Fibroblast of lung (primary cell): ENCODE measurements at regions not wholly inside any gene's neighbourhood (a gene's known extent, or its start where the extent isn't known, plus 50 kb on each side); places are given as distances from the start of the nearest gene placed in this dataset.

Experiments
- DNase-seq, 2 donors: peaks; one replicate each; pipeline versions ENCODE4 v3.0.0 to v3.0.0-alpha.2; 2010; ENCODE audit warnings: low read depth in 2 of 2
- H2AFZ ChIP-seq: 2 replicates; pipeline ENCODE4 v1.5.1; 2012; ENCODE audit warnings: low read length, control low read depth, inconsistent platforms
- H3K27ac ChIP-seq: 2 replicates; pipeline ENCODE4 v1.5.1; 2011; ENCODE audit warnings: low read length, control low read depth; ENCODE audit not compliant: insufficient read depth
- H3K27me3 ChIP-seq: 2 replicates; pipeline ENCODE4 v1.5.1; 2011; ENCODE audit warnings: mild to moderate bottlenecking, low read length; ENCODE audit not compliant: control insufficient read depth, insufficient read depth
- H3K36me3 ChIP-seq: 2 replicates; pipeline ENCODE4 v1.5.1; 2011; ENCODE audit warnings: low read length; ENCODE audit not compliant: control insufficient read depth, insufficient read depth
- H3K4me1 ChIP-seq: 2 replicates; pipeline ENCODE4 v1.5.1; 2011; ENCODE audit warnings: low read length; ENCODE audit not compliant: control insufficient read depth, insufficient read depth; ENCODE audit errors: extremely low read depth
- H3K4me2 ChIP-seq: 2 replicates; pipeline ENCODE4 v1.5.1; 2011; ENCODE audit warnings: low read length, control low read depth; ENCODE audit not compliant: insufficient read depth; ENCODE audit errors: extremely low read depth
- H3K4me3 ChIP-seq, 4 experiments: fragments of 200-600 bp in 1 of 4; sonication (generic) in 1 of 4; replicated peaks in 1 of 4; 2 replicates each; pipeline ENCODE4 v1.5.1; 2011 to 2016; ENCODE audit warnings: low read length in 4 of 4, low read depth in 3 of 4, mild to moderate bottlenecking in 3 of 4, control low read depth in 2 of 4, inconsistent platforms in 1 of 4, mixed read lengths in 1 of 4; ENCODE audit not compliant: insufficient read depth in 1 of 4; ENCODE audit errors: control extremely low read depth in 1 of 4
- H3K79me2 ChIP-seq: 2 replicates; pipeline ENCODE4 v1.5.1; 2012; ENCODE audit warnings: mild to moderate bottlenecking, low read length, inconsistent platforms; ENCODE audit not compliant: control insufficient read depth, insufficient read depth
- H3K9ac ChIP-seq: 2 replicates; pipeline ENCODE4 v1.5.1; 2011; ENCODE audit warnings: mild to moderate bottlenecking, low read length, control low read depth; ENCODE audit not compliant: insufficient read depth
- H3K9me3 ChIP-seq: 2 replicates; pipeline ENCODE4 v1.5.1; 2012; ENCODE audit warnings: low read depth, low read length; ENCODE audit not compliant: control insufficient read depth, insufficient read depth
- H4K20me1 ChIP-seq: 2 replicates; pipeline ENCODE4 v1.5.1; 2011; ENCODE audit warnings: low read length; ENCODE audit not compliant: control insufficient read depth, insufficient read depth; ENCODE audit errors: extremely low read depth
- EZH2 ChIP-seq: IDR thresholded peaks from 2 replicates; pipeline ENCODE4 v1.5.1; 2012; ENCODE audit warnings: low read length, control low read depth, mild to moderate bottlenecking; ENCODE audit errors: missing control alignments
- TF ChIP-seq, protein P1 (sequence below), 2 donors: IDR thresholded peaks in 1 of 2; conservative IDR thresholded peaks in 1 of 2; 1 replicate in 1 of 2; 2 replicates in 1 of 2; pipeline ENCODE4 v1.5.1; 2011 to 2012; ENCODE audit warnings: low read length in 2 of 2, control low read depth in 1 of 2, inconsistent platforms in 1 of 2, low read depth in 1 of 2, mild to moderate bottlenecking in 1 of 2

DNA sequence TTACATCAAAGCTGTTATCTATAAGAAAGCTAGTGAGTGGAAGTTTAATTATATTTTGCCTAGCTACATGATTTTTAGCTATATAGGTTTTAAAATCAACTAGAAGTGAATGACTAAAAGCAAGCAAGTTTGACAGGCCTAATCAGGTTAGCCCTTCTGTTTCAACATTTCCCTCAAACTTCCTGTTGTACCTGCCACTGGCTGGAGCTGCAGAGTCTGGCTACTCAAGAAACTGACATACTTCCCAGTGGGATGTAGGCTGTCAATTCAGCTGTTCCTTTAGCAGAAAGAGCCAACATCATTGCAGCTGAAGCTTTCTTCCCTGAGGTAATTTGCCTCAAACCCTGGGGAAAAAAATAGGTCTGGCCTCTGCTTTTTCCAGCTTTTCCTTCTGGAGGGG, 87.1 kb upstream of the TNR start:
- H3K4me3 ChIP-seq, result no peak overlapping the region
- no peak for DNase-seq
- H3K9ac ChIP-seq, result no peak overlapping the region
- H3K9me3 ChIP-seq, result no peaks in the 10 kb centered on the region
- H3K79me2 ChIP-seq, result no peaks in the 10 kb centered on the region
- H3K4me1 ChIP-seq, result no peaks in the 10 kb centered on the region
- H3K4me2 ChIP-seq, result no peak overlapping the region
- no peaks in the 10 kb centered on the region for H3K27me3 ChIP-seq
- no peak overlapping the region for H2AFZ ChIP-seq
- no peak for TF ChIP-seq EZH2
- TF ChIP-seq, protein P1, sequence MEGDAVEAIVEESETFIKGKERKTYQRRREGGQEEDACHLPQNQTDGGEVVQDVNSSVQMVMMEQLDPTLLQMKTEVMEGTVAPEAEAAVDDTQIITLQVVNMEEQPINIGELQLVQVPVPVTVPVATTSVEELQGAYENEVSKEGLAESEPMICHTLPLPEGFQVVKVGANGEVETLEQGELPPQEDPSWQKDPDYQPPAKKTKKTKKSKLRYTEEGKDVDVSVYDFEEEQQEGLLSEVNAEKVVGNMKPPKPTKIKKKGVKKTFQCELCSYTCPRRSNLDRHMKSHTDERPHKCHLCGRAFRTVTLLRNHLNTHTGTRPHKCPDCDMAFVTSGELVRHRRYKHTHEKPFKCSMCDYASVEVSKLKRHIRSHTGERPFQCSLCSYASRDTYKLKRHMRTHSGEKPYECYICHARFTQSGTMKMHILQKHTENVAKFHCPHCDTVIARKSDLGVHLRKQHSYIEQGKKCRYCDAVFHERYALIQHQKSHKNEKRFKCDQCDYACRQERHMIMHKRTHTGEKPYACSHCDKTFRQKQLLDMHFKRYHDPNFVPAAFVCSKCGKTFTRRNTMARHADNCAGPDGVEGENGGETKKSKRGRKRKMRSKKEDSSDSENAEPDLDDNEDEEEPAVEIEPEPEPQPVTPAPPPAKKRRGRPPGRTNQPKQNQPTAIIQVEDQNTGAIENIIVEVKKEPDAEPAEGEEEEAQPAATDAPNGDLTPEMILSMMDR (conservative IDR thresholded peaks at IDR 0.05 in 1 of 2, IDR thresholded peaks at IDR 0.05 in 1 of 2; ENCODE audit: low read depth in 1 of 2, low read length in 2 of 2), result no peak
- H4K20me1 ChIP-seq, result no peaks in the 10 kb centered on the region
- H3K27ac ChIP-seq, result no peak overlapping the region
- H3K36me3 ChIP-seq, result no peaks in the 10 kb centered on the region

DNA sequence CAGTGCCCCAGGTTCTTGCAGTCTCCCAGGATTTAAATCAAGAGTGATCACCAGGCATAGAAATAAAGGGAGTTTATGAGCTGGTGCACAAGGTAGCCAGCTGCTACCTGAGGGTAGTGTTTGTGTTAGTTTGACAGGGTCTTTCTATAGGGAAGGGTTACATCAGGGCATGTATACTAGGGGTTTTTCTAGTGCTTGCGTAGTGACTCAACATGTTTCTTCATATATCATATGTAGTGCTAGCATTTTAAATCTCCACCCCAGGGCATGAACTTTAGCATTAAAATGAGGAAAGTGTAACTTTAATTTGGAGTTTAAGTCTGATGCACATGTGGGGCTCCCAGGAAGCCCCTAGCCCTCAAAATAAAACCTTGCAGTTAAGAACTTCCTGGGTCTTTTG, 86.5 kb upstream of the TNR start:
- H3K4me1 ChIP-seq, result no peaks in the 10 kb centered on the region
- no peaks in the 10 kb centered on the region for H3K79me2 ChIP-seq
- no peaks in the 10 kb centered on the region for H3K36me3 ChIP-seq
- TF ChIP-seq, protein P1 (conservative IDR thresholded peaks at IDR 0.05 in 1 of 2, IDR thresholded peaks at IDR 0.05 in 1 of 2; ENCODE audit: low read depth in 1 of 2, low read length in 2 of 2), result no peak
- TF ChIP-seq EZH2, result no peak
- no peak overlapping the region for H3K4me3 ChIP-seq
- H4K20me1 ChIP-seq, result no peaks in the 10 kb centered on the region
- no peaks in the 10 kb centered on the region for H3K27me3 ChIP-seq
- no peaks in the 10 kb centered on the region for H3K9me3 ChIP-seq
- no peak overlapping the region for H3K9ac ChIP-seq
- DNase-seq, result no peak
- H3K4me2 ChIP-seq, result no peak overlapping the region
- H2AFZ ChIP-seq, result no peak overlapping the region
- H3K27ac ChIP-seq, result no peak overlapping the region

DNA sequence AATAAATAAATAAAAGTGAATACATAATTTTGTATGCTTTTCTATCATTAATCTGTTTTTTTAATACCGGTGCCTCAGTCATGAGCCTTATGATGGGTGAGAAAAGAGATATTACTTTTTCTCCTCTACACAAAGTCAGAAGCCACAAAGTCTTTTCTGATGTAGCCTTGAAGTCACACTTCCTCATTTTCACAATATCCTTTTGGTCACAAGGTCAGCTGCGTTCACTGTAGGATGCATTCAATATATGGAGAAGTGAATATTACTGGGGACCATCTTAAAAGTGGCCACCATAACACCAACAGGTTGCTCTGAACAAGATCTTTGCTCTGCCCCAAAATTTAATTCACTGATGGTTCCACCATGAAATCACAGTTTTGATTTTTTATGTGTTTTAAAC, 83.3 kb upstream of the TNR start:
- H3K4me1 ChIP-seq, result no peaks in the 10 kb centered on the region
- no peak overlapping the region for H2AFZ ChIP-seq
- no peak for DNase-seq
- no peaks in the 10 kb centered on the region for H3K27me3 ChIP-seq
- H4K20me1 ChIP-seq, result no peaks in the 10 kb centered on the region
- H3K36me3 ChIP-seq, result no peaks in the 10 kb centered on the region
- no peak overlapping the region for H3K4me3 ChIP-seq
- no peak overlapping the region for H3K27ac ChIP-seq
- no peak overlapping the region for H3K9ac ChIP-seq
- H3K79me2 ChIP-seq, result no peaks in the 10 kb centered on the region
- H3K9me3 ChIP-seq, result no peaks in the 10 kb centered on the region
- TF ChIP-seq, protein P1 (conservative IDR thresholded peaks at IDR 0.05 in 1 of 2, IDR thresholded peaks at IDR 0.05 in 1 of 2; ENCODE audit: low read depth in 1 of 2, low read length in 2 of 2), result no peak
- TF ChIP-seq EZH2, result no peak
- H3K4me2 ChIP-seq, result no peak overlapping the region
